ENCODE measurements at regions not wholly inside any gene's neighbourhood (a gene's known extent, or its start where the extent isn't known, plus 50 kb on each side); places are given as distances from the start of the nearest gene placed in this dataset.

DNA sequence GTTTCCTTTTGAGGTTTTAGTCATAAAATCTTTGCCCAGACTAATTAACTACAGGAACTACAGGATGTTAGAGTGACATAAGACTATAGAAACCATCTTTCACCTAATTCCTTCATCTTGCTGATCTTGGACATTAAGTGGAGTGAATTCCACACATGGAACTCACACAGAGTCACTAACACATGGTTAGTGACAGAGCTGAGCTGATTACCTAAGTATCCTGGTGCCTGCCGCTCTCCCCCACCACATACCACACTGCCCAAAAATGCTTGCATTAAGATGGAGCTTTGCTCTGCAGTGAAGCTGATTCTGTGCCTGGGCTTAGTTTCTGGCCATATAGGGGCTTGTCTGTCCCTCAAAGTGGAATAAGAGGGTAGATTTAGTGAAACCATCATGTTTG lies 332.9 kb upstream of the NT5C1B start:
- H3K9ac ChIP-seq (ENCODE audit: insufficient read depth, low read length, poor library complexity, severe bottlenecking), result no peak overlapping the region
- peaks cover 0 to 6% of the 10 kb centered on the region in 2 donors for H3K9me3 ChIP-seq (replicated peaks in 1 of 2; ENCODE audit: control insufficient read depth in 1 of 2, insufficient read depth in 1 of 2, low read length in 2 of 2)
- H3K27ac ChIP-seq (ENCODE audit: low read depth in 1 of 2, low read length in 2 of 2), result no peak overlapping the region
- intact Hi-C loops (cut with micrococcal nuclease), result no loop called here
- no peak overlapping the region for H3K4me3 ChIP-seq (replicated peaks in 1 of 3; ENCODE audit: low read depth in 2 of 3, low read length in 3 of 3)
- DNase-seq, result no peak
- H3K36me3 ChIP-seq (replicated peaks in 1 of 2; ENCODE audit: control insufficient read depth in 1 of 2, insufficient read depth in 2 of 2, low read length in 2 of 2), result no peaks in the 10 kb centered on the region
- no peak overlapping the region for H3K27ac Mint-ChIP-seq
- H3K27me3 Mint-ChIP-seq (ENCODE audit: low read depth in 3 of 3), result peaks cover 0 to 2% (median 0%) of the 10 kb centered on the region in 3 donors
- no peaks in the 10 kb centered on the region for H3K36me3 Mint-ChIP-seq
- peaks cover 3 to 8% (median 7%) of the 10 kb centered on the region in 7 donors for H3K9me3 Mint-ChIP-seq
- no peaks in the 10 kb centered on the region for H3K79me2 ChIP-seq (ENCODE audit: insufficient read depth, low read length)
- H2AFZ ChIP-seq (ENCODE audit: insufficient read depth, low read depth, low read length, poor library complexity, severe bottlenecking), result no peak overlapping the region
- H3K4me3 Mint-ChIP-seq, result no peak overlapping the region
- H4K20me1 ChIP-seq (ENCODE audit: insufficient read depth, low read length), result no peaks in the 10 kb centered on the region
- WGBS (ENCODE audit: insufficient coverage), result no CpG with 5 or more reads among the region's 1 CpG
- H3K4me1 Mint-ChIP-seq, result no peaks in the 10 kb centered on the region
- H3K4me2 ChIP-seq (replicated peaks; ENCODE audit: extremely low read depth, low read length, poor library complexity, severe bottlenecking), result no peak overlapping the region
- no peaks in the 10 kb centered on the region for H3K27me3 ChIP-seq (ENCODE audit: control insufficient read depth in 2 of 2, insufficient read depth in 2 of 2, low read length in 2 of 2)
- TF ChIP-seq, protein P1, sequence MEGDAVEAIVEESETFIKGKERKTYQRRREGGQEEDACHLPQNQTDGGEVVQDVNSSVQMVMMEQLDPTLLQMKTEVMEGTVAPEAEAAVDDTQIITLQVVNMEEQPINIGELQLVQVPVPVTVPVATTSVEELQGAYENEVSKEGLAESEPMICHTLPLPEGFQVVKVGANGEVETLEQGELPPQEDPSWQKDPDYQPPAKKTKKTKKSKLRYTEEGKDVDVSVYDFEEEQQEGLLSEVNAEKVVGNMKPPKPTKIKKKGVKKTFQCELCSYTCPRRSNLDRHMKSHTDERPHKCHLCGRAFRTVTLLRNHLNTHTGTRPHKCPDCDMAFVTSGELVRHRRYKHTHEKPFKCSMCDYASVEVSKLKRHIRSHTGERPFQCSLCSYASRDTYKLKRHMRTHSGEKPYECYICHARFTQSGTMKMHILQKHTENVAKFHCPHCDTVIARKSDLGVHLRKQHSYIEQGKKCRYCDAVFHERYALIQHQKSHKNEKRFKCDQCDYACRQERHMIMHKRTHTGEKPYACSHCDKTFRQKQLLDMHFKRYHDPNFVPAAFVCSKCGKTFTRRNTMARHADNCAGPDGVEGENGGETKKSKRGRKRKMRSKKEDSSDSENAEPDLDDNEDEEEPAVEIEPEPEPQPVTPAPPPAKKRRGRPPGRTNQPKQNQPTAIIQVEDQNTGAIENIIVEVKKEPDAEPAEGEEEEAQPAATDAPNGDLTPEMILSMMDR (IDR thresholded peaks at IDR 0.05), result no peak
- H3K4me1 ChIP-seq (ENCODE audit: control insufficient read depth in 1 of 2, insufficient read depth in 2 of 2, low read length in 2 of 2), result no peaks in the 10 kb centered on the region

DNA sequence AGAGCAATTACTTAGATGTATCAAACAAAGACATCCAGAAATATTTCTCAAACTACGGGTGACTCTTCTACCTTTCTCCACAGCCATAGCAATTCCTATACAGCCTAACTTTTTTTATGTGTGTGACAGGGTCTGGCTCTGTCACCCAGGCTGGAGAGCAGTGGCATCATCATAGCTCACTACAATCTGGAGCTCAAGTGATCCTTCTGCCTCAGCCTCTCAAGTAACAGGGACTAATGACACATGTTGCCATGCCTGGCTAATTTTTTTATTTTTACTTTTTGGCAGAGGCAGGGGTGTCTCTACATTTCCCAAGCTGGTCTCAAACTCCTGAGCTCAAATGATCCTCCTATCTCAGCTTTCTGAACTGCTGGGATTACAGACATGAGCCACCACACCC lies 328.9 kb upstream of the NT5C1B start:
- Histone ChIP-seq H3K9me3 (replicated peaks in 1 of 2; ENCODE audit: control insufficient read depth in 1 of 2, insufficient read depth in 1 of 2, low read length in 2 of 2) (peaks cover 0 to 3% of the 10 kb centered on the region in 2 donors), H3K27ac (ENCODE audit: low read depth in 1 of 2, low read length in 2 of 2) (no peak overlapping the region), H3K4me2 (replicated peaks; ENCODE audit: extremely low read depth, low read length, poor library complexity, severe bottlenecking) (no peak overlapping the region), H3K9ac (ENCODE audit: insufficient read depth, low read length, poor library complexity, severe bottlenecking) (no peak overlapping the region), H3K4me3 (replicated peaks in 1 of 3; ENCODE audit: low read depth in 2 of 3, low read length in 3 of 3) (no peak overlapping the region), H4K20me1 (ENCODE audit: insufficient read depth, low read length) (no peaks in the 10 kb centered on the region), H3K79me2 (ENCODE audit: insufficient read depth, low read length) (no peaks in the 10 kb centered on the region), H2AFZ (ENCODE audit: insufficient read depth, low read depth, low read length, poor library complexity, severe bottlenecking) (no peak overlapping the region), H3K36me3 (replicated peaks in 1 of 2; ENCODE audit: control insufficient read depth in 1 of 2, insufficient read depth in 2 of 2, low read length in 2 of 2) (no peaks in the 10 kb centered on the region), H3K4me1 (ENCODE audit: control insufficient read depth in 1 of 2, insufficient read depth in 2 of 2, low read length in 2 of 2) (no peaks in the 10 kb centered on the region), H3K27me3 (ENCODE audit: control insufficient read depth in 2 of 2, insufficient read depth in 2 of 2, low read length in 2 of 2) (no peaks in the 10 kb centered on the region)
- H3K27me3 Mint-ChIP-seq (ENCODE audit: low read depth in 3 of 3), result no peaks in the 10 kb centered on the region
- intact Hi-C loops (cut with micrococcal nuclease), result no loop called here
- 60% methylated on average over 1 of the region's 1 CpG for WGBS (ENCODE audit: insufficient coverage)
- H3K27ac Mint-ChIP-seq, result no peak overlapping the region
- DNase-seq, result no peak
- TF ChIP-seq, protein P1 (IDR thresholded peaks at IDR 0.05), result no peak
- H3K4me1 Mint-ChIP-seq, result no peaks in the 10 kb centered on the region
- peaks cover 0 to 13% (median 3%) of the 10 kb centered on the region in 7 donors for H3K9me3 Mint-ChIP-seq
- H3K4me3 Mint-ChIP-seq, result no peak overlapping the region
- no peaks in the 10 kb centered on the region for H3K36me3 Mint-ChIP-seq

Measured in CD14-positive monocyte (primary cell).